ENCODE measurements at regions not wholly inside any gene's neighbourhood (a gene's known extent, or its start where the extent isn't known, plus 50 kb on each side); places are given as distances from the start of the nearest gene placed in this dataset.

DNA sequence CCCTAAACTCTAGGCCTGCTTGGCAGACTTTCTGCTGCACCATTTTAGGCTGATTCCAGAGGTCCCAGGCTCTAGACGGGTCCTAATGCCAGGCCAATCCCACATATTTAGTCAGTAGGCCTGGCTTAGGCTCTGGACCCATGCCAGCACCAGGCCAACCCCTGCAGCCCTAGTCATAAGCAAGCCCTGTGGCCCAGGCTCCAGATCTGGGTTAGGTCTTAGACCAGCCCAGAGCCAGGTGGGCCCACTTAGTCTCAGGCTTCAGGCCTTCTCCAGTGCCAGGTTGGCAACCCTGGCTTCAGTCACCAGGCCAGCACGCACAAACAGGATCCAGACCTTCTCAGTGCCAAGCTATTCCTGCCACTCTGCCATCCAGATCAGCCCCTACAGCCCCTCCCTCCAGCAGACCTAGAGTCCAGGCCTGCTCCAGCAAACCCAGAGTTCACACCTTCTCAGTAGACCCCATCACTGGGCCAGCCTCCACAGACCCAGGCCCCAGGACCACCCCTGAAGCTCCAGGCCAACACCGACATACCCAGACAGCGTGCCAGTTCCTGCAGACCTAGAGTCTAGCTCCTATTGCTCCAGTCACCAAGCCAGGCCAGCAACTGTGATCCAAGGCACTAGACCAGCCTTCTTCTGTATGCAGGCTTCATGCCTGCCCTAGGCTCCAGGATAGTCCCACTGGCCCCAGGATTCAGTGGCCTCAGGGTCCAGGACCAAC is 467.6 kb downstream of the RWDD3 start:
- TF ChIP-seq HDAC2 (IDR thresholded peaks at IDR 0.05; ENCODE audit: borderline replicate concordance in 1 of 2, low read depth in 2 of 2, low read length in 2 of 2) (no peak), POLR2A (IDR thresholded peaks at IDR 0.05; ENCODE audit: control extremely low read depth in 1 of 2, low read depth in 2 of 2, low read length in 2 of 2) (no peak), TAF1 (IDR thresholded peaks at IDR 0.05; ENCODE audit: low read depth, low read length) (no peak)

Measured in H1 (cell line).